CD1c-positive myeloid dendritic cell (primary cell): ENCODE measurements at regions not wholly inside any gene's neighbourhood (a gene's known extent, or its start where the extent isn't known, plus 50 kb on each side); places are given as distances from the start of the nearest gene placed in this dataset.
A peak's percentile ranks its signal among the peaks of the same experiment; 100 is the strongest.

Experiments used
- DNase-seq: peaks from one replicate; pipeline ENCODE4 v3.0.0-alpha.2; 2016; ENCODE audit errors: extremely low spot score

DNA sequence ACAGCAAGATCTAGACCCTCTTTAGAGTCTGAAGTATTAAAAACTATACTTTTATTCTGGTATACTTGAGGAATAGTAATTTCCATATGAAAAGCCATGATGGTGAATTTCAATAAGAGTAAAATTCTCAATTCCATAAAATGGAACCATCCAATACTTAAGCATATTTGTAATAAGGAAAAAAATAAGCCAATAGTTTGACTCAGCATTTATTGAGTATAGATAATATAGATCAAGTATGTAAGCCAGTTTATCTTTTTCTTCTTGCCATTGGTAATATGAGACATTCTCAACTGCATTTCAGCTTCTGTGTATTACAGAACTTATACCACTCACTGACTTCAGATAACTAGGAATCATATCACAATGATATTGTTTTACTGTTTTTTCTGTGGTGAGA, 361.0 kb downstream of the SLCO4C1 start:
- no peak for DNase-seq

GRCh38 chr5:101932599-101932998, 363.5 kb downstream of the SLCO4C1 start:
- DNase-seq = no peak

- DNase-seq = no peak
Observed at GRCh38 chr5:101929628-101930027, 366.5 kb downstream of the SLCO4C1 start.

GRCh38 chr5:101917166-101917565, 378.9 kb downstream of the SLCO4C1 start:
- DNase-seq = no peak

GRCh38 chr5:101915554-101915953, 380.5 kb downstream of the SLCO4C1 start:
- no peak for DNase-seq

- no peak for DNase-seq
Observed at GRCh38 chr5:101904736-101905135, 391.3 kb downstream of the SLCO4C1 start.

DNA sequence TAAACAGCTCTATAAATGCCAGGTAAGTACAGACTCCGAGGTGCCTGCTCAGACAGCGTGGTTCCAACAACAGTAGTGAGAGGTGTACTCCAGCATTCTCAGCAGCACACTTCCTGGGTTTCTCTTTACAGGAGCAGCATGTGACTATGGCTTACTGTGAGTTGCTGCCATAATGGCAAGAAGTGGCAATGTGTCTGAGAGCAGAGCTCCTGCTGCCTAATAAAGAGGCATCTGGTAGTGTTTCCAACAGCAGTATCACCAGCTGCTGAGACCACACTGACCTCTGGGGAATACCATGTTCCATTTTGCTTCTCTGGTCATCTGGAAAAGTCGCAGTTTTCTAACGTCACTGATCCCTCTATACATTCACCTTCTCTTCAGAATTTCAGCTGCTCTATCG, 398.2 kb downstream of the SLCO4C1 start:
- DNase-seq = no peak

DNA sequence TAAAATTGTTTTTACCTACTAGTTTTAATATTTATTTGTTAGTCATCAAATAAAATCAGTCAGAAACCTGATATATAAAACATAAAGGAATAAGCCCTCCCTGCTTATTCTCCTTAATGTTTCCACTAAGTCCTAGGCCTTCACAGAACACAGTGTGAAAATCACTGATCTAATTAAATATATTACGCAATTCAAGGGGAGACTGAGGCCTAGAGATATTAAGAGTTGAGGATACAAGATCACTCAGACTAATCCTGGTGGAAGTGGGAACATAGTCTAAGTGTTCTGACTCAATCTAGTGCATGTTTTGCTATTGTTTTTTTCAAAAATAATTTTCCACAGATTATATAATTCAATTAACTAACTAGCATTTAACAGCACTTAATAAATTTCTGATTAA, 401.1 kb downstream of the SLCO4C1 start:
- DNase-seq = no peak

- no peak for DNase-seq
Observed at GRCh38 chr5:101878190-101878589, 417.9 kb downstream of the SLCO4C1 start.

GRCh38 chr5:101877451-101877850, 418.6 kb downstream of the SLCO4C1 start:
- no peak for DNase-seq

DNA sequence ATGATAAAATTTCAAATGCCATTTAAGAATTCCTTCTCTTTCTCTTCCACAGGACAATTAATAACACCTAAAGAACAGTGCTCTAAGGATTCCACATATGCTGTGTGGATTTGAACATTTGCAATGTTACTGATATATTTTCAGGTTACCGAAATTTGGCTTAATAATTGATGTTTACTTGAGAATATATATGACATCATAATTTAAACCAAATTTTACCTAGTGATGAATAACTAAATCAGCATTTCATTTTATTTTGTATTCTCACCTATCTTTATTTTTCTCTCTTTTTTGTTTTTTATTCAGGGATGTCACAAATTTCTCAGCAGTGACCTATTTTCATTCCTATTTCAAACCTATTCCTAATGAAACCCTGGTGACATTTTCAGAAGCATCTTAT, 429.6 kb downstream of the SLCO4C1 start:
- DNase-seq = no peak

GRCh38 chr5:101860563-101860962, 435.5 kb downstream of the SLCO4C1 start:
- no peak for DNase-seq

- no peak for DNase-seq
Observed at GRCh38 chr5:101860145-101860544, 435.9 kb downstream of the SLCO4C1 start.

- DNase-seq = no peak
Observed at GRCh38 chr5:101846496-101846895, 449.6 kb downstream of the SLCO4C1 start.

DNA sequence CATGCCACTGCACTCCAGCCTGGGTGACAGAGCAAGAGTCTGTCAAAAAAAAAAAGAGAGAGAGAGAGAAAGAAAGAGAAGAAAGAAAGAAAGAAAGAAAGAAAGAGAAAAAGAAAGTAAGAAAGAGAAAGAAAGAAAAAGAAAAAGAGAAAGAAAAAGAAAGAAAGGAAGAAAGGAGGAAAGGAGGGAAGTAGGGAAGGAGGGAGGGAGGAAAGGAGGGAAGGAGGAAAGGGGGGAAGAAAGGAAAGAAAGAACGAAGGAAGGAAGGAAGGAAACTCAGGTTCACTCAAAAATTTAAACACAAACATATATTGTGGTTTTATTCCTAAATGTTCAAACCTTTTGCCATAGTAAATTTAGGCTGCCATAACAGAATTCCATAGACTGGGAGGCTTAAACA, 453.0 kb downstream of the SLCO4C1 start:
- DNase-seq = no peak

- DNase-seq = no peak
Observed at GRCh38 chr5:101838435-101838834, 457.6 kb downstream of the SLCO4C1 start.

GRCh38 chr5:101829255-101829654, 466.8 kb downstream of the SLCO4C1 start:
- DNase-seq = no peak

GRCh38 chr5:101811466-101811865, 484.6 kb downstream of the SLCO4C1 start:
- DNase-seq = no peak

GRCh38 chr5:101806410-101806809, 489.7 kb downstream of the SLCO4C1 start:
- no peak for DNase-seq

- peak; percentile 49 for DNase-seq
Observed at GRCh38 chr5:101796427-101796826, 499.7 kb downstream of the SLCO4C1 start.

GRCh38 chr5:101788797-101789196, 507.3 kb downstream of the SLCO4C1 start:
- no peak for DNase-seq

- DNase-seq = no peak
Observed at GRCh38 chr5:101785090-101785489, 511.0 kb downstream of the SLCO4C1 start.

GRCh38 chr5:101783241-101784013, 512.7 kb downstream of the SLCO4C1 start:
- no peak for DNase-seq
